HG02973 (cell line): ENCODE measurements at regions not wholly inside any gene's neighbourhood (a gene's known extent, or its start where the extent isn't known, plus 50 kb on each side); places are given as distances from the start of the nearest gene placed in this dataset.
"Not testable (repeated sequence)": the region's sequence is repeated elsewhere in the genome, so short reads cannot be mapped to it uniquely, and the experiment has no call there.

ENCODE experiments used
- ATAC-seq: cut with Tn5 transposase; IDR thresholded peaks from one replicate; pipeline ENCODE4 v1.9.1; 2021; ENCODE audit warnings: moderate library complexity; ENCODE audit not compliant: unreplicated experiment

- no peak for ATAC-seq
Measured at GRCh38 chr5:117759849-117760499, 1185.4 kb upstream of the SEMA6A start.

GRCh38 chr5:117752403-117752802, 1177.8 kb upstream of the SEMA6A start:
- no peak for ATAC-seq

- no peak for ATAC-seq
Measured at GRCh38 chr5:117748336-117748735, 1173.7 kb upstream of the SEMA6A start.

GRCh38 chr5:117743337-117743736, 1168.7 kb upstream of the SEMA6A start:
- no peak for ATAC-seq

- no peak for ATAC-seq
Measured at GRCh38 chr5:117741655-117742206, 1167.1 kb upstream of the SEMA6A start.

- ATAC-seq: no peak
Measured at GRCh38 chr5:117740268-117740667, 1165.6 kb upstream of the SEMA6A start.

GRCh38 chr5:117738571-117738970, 1163.9 kb upstream of the SEMA6A start:
- no peak for ATAC-seq

- no peak for ATAC-seq
Measured at GRCh38 chr5:117736698-117737097, 1162.1 kb upstream of the SEMA6A start.

- ATAC-seq: no peak
Measured at GRCh38 chr5:117734056-117734455, 1159.4 kb upstream of the SEMA6A start.

GRCh38 chr5:117733051-117733450, 1158.4 kb upstream of the SEMA6A start:
- no peak for ATAC-seq

- no peak for ATAC-seq
Measured at GRCh38 chr5:117732264-117732663, 1157.6 kb upstream of the SEMA6A start.

GRCh38 chr5:117731446-117731845, 1156.8 kb upstream of the SEMA6A start:
- ATAC-seq: no peak

- not testable (repeated sequence) for ATAC-seq
Measured at GRCh38 chr5:117720784-117721183, 1146.2 kb upstream of the SEMA6A start.

GRCh38 chr5:117719413-117719812, 1144.8 kb upstream of the SEMA6A start:
- ATAC-seq: no peak

GRCh38 chr5:117713585-117714198, 1139.1 kb upstream of the SEMA6A start:
- no peak for ATAC-seq

GRCh38 chr5:117701062-117701461, 1126.4 kb upstream of the SEMA6A start:
- no peak for ATAC-seq

- ATAC-seq: no peak
Measured at GRCh38 chr5:117692606-117693005, 1118.0 kb upstream of the SEMA6A start.

GRCh38 chr5:117691081-117691870, 1116.7 kb upstream of the SEMA6A start:
- ATAC-seq: no peak

GRCh38 chr5:117690612-117691011, 1116.0 kb upstream of the SEMA6A start:
- no peak for ATAC-seq

GRCh38 chr5:117686926-117687325, 1112.3 kb upstream of the SEMA6A start:
- no peak for ATAC-seq

GRCh38 chr5:117682416-117682815, 1107.8 kb upstream of the SEMA6A start:
- no peak for ATAC-seq
